ENCODE measurements at regions not wholly inside any gene's neighbourhood (a gene's known extent, or its start where the extent isn't known, plus 50 kb on each side); places are given as distances from the start of the nearest gene placed in this dataset.

DNA sequence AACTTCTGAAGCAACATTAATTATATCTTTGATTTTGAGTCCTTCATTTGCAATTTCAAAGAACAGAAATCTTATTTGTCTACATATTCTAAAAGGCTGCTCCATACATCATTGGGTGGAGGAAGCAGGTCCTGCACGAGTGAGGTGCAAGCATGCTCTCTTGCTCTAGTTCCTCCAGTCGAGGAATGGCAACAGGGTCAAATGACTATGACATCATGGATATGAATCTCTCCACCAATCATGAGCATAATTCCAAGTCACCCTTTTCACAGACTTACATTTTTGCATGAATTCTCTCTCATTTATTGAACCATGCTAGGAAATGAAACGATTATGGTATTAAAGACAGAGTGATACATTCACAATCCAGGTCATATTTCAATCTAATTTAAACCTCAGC, 608.8 kb upstream of the SOX11 start:
- TF ChIP-seq ZFX (IDR thresholded peaks at IDR 0.05): no peak

DNA sequence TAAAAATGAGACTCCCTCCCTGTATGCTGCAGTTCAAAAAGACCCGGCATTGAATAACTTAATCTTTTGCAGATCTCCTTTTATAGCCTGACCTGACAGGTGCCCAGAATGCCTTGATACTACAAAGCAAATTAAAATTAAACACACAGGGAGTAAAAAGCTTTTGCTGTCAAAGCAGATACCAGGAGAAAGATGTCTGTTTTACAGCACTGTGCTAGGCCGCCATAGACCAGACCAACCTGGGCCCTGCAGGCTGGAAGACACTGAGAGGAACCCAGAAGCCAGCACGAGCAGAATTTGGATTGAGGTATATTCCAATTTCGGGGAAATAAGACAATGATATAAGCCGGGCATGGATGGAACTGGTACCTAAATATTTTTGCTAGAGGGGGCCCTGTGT, 602.8 kb upstream of the SOX11 start:
- no peak overlapping the region for H3K27ac ChIP-seq
- TF ChIP-seq, protein P1, sequence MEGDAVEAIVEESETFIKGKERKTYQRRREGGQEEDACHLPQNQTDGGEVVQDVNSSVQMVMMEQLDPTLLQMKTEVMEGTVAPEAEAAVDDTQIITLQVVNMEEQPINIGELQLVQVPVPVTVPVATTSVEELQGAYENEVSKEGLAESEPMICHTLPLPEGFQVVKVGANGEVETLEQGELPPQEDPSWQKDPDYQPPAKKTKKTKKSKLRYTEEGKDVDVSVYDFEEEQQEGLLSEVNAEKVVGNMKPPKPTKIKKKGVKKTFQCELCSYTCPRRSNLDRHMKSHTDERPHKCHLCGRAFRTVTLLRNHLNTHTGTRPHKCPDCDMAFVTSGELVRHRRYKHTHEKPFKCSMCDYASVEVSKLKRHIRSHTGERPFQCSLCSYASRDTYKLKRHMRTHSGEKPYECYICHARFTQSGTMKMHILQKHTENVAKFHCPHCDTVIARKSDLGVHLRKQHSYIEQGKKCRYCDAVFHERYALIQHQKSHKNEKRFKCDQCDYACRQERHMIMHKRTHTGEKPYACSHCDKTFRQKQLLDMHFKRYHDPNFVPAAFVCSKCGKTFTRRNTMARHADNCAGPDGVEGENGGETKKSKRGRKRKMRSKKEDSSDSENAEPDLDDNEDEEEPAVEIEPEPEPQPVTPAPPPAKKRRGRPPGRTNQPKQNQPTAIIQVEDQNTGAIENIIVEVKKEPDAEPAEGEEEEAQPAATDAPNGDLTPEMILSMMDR (conservative IDR thresholded peaks at IDR 0.05): no peak
- TF ChIP-seq ZFX (IDR thresholded peaks at IDR 0.05): no peak

More for the DNA sequence above, 608.8 kb upstream of the SOX11 start:
- no peak overlapping the region for H3K27ac ChIP-seq

DNA sequence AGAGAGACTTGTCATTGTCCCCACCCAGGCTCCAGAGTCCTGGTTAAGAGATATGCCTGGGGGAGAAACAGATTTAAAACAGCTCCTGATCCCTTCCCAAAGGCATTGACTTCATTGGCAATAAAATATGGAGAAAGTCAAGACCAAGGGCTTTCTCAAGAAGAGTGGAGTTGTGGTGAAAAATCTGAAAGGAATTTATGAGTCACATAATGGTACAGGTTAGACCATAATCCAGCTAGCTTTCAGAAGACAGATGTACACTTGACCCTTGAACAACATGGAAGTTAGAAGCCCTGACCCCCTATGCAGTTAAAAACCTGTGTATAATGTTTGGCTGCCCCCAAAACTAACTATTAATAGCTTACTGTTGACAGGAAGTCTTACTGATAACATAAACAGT, 599.1 kb upstream of the SOX11 start:
- TF ChIP-seq ZFX (IDR thresholded peaks at IDR 0.05): no peak
- TF ChIP-seq, protein P1 (conservative IDR thresholded peaks at IDR 0.05): no peak

DNA sequence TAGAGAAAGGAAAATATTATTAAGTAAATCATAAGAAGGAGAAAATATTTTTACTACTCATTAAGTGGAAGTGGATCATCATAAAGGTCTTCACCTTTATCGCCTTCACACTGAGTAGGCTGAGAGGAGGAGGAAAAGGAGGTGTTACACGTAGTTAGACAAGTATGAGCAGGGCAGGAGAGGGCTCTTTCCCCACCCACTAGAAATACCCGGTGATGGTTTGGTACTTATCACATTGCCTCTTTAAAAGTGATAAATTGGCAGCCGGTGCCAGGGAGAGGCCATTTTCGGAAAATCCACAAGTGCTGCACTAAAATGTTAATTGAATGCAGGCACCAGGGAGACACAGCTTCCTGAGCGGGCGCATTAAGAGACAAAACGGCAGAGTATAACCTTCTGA, 598.7 kb upstream of the SOX11 start:
- TF ChIP-seq, protein P1 (conservative IDR thresholded peaks at IDR 0.05): no peak
- TF ChIP-seq ZFX (IDR thresholded peaks at IDR 0.05): no peak
- no peak overlapping the region for H3K27ac ChIP-seq

More for the DNA sequence above, 599.1 kb upstream of the SOX11 start:
- H3K27ac ChIP-seq: no peak overlapping the region

DNA sequence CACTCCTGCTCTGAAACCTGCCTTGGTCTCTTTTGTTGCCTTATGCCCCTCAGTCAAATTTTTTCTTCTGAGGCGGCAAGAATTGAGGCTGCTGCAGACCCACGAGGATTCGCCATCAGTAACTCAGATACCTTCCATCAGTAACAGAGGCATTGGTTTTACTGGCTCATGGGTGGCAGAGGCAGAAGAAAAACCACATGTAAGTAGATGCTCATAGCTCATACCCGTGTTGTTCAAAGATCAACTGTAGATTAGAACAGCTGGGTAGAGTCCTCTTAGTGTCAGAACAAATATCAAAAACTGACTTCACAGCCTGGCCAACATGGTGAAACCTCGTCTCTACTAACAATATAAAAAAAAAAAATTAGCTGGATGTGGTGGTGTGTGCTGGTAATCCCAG, 598.0 kb upstream of the SOX11 start:
- no peak overlapping the region for H3K27ac ChIP-seq
- TF ChIP-seq ZFX (IDR thresholded peaks at IDR 0.05): no peak
- TF ChIP-seq, protein P1 (conservative IDR thresholded peaks at IDR 0.05): no peak

DNA sequence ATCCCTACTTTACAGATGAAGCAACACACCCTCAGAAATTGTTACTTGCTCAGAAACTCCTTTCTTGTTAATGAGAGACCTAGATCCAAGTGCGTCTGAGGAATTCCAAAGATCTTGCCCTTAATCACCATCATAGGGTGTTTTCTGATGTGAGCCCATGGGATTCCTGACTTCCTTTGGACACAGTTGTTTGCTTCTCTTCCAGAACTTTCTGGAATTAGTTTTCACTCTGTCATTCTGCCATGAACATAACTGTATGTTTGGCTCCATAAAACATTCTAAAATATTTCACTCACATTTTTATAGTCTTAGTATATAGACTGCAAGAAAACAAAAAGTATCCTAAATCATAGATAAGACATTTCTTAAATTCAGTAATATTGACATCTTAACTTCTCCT, 593.9 kb upstream of the SOX11 start:
- H3K27ac ChIP-seq: no peak overlapping the region
- TF ChIP-seq, protein P1 (conservative IDR thresholded peaks at IDR 0.05): no peak
- TF ChIP-seq ZFX (IDR thresholded peaks at IDR 0.05): no peak

DNA sequence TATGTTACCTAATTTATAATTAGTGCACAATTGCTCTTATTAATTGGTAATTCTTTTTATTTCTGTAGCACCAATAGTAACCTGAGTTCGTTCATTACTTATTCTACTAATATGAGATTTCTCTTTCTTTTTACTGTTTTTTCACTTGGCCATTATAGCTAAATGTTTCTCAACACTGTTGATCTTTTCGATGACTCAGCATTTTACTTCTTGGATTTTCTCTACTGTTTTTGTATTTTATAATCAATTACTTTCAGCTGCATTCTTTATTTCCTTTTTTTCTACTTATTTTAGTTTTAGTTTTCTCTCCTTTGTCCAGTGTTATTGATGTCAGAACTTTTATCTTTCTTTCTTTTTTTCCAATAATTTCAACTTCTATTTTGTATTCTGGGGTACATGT, 589.4 kb upstream of the SOX11 start:
- no peak overlapping the region for H3K27ac ChIP-seq
- TF ChIP-seq, protein P1 (conservative IDR thresholded peaks at IDR 0.05): no peak
- TF ChIP-seq ZFX (IDR thresholded peaks at IDR 0.05): no peak

DNA sequence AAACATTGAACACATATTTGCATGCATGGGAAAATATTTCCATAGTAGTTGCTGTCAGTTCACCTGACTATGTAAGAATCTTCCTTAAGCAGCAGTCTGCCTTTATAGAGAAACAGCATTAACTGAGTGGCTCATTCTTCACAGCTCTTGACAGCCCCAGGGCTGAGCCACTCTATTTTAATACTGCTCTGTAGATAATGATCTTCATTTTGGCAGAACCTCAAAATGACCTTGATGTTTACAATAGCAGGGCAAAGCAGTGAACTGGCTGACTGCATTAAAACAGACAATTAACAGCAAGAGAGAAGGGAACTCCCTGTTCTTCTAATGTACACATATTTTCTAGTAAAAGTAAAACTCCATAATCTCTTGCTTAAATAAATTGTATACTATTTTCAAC, 580.6 kb upstream of the SOX11 start:
- H3K27ac ChIP-seq: peak overlapping the region; percentile 90
- TF ChIP-seq ZFX (IDR thresholded peaks at IDR 0.05): no peak
- TF ChIP-seq, protein P1 (conservative IDR thresholded peaks at IDR 0.05): no peak

Data from C4-2B (cell line).